Osteocyte (in vitro differentiated cells): ENCODE measurements at regions not wholly inside any gene's neighbourhood (a gene's known extent, or its start where the extent isn't known, plus 50 kb on each side); places are given as distances from the start of the nearest gene placed in this dataset.

Source experiments
- DNase-seq: peaks from one replicate; pipeline ENCODE4 v3.0.0; 2021; ENCODE audit warnings: mixed read lengths; ENCODE audit not compliant: unreplicated experiment; ENCODE audit errors: extremely low spot score
- H3K27ac Mint-ChIP-seq: one replicate; pipeline ENCODE4 v1.8.0; 2021; ENCODE audit warnings: mild to moderate bottlenecking, mixed read lengths; ENCODE audit not compliant: unreplicated experiment
- H3K27me3 Mint-ChIP-seq: one replicate; pipeline ENCODE4 v1.8.0; 2021; ENCODE audit warnings: mixed read lengths; ENCODE audit not compliant: unreplicated experiment
- H3K36me3 Mint-ChIP-seq: one replicate; pipeline ENCODE4 v1.8.0; 2021; ENCODE audit warnings: mixed read lengths; ENCODE audit not compliant: unreplicated experiment
- H3K4me1 Mint-ChIP-seq: one replicate; pipeline ENCODE4 v1.8.0; 2021; ENCODE audit warnings: mixed read lengths; ENCODE audit not compliant: unreplicated experiment
- H3K4me3 Mint-ChIP-seq: one replicate; pipeline ENCODE4 v1.8.0; 2021; ENCODE audit warnings: mild to moderate bottlenecking, moderate library complexity, mixed read lengths; ENCODE audit not compliant: unreplicated experiment
- H3K9me3 Mint-ChIP-seq: one replicate; pipeline ENCODE4 v1.8.0; 2021; ENCODE audit warnings: mixed read lengths; ENCODE audit not compliant: unreplicated experiment
- CTCF ChIP-seq: fragments of 200-600 bp; sonication (generic); IDR thresholded peaks from 2 replicates; pipeline ENCODE4 v1.5.0; 2021; ENCODE audit warnings: antibody characterized with exemption, mild to moderate bottlenecking, moderate library complexity

- H3K27ac Mint-ChIP-seq, result no peak overlapping the region
- H3K4me3 Mint-ChIP-seq, result no peak overlapping the region
- H3K36me3 Mint-ChIP-seq, result no peaks in the 10 kb centered on the region
- no peaks in the 10 kb centered on the region for H3K27me3 Mint-ChIP-seq
- DNase-seq, result no peak
- H3K9me3 Mint-ChIP-seq, result peaks cover 4% of the 10 kb centered on the region
- no peaks in the 10 kb centered on the region for H3K4me1 Mint-ChIP-seq
- no peak for TF ChIP-seq CTCF
These were observed 483.2 kb downstream of the SMARCA1 start for GRCh38 chrX:129040124-129040523.

GRCh38 chrX:129039176-129039575 lies 484.1 kb downstream of the SMARCA1 start:
- Mint-ChIP-seq H3K9me3 (peaks cover 3% of the 10 kb centered on the region), H3K4me3 (no peak overlapping the region), H3K36me3 (no peaks in the 10 kb centered on the region), H3K4me1 (no peaks in the 10 kb centered on the region), H3K27ac (no peak overlapping the region), H3K27me3 (no peaks in the 10 kb centered on the region)
- no peak for DNase-seq
- no peak for TF ChIP-seq CTCF

GRCh38 chrX:129037389-129037788 lies 485.9 kb downstream of the SMARCA1 start:
- Mint-ChIP-seq H3K27me3 (no peaks in the 10 kb centered on the region), H3K27ac (no peak overlapping the region), H3K9me3 (no peaks in the 10 kb centered on the region), H3K4me3 (no peak overlapping the region), H3K4me1 (no peaks in the 10 kb centered on the region), H3K36me3 (no peaks in the 10 kb centered on the region)
- no peak for DNase-seq
- TF ChIP-seq CTCF, result no peak

- Mint-ChIP-seq H3K9me3 (no peaks in the 10 kb centered on the region), H3K36me3 (no peaks in the 10 kb centered on the region), H3K4me3 (no peak overlapping the region), H3K4me1 (no peaks in the 10 kb centered on the region), H3K27ac (no peak overlapping the region), H3K27me3 (no peaks in the 10 kb centered on the region)
- no peak for DNase-seq
- TF ChIP-seq CTCF, result no peak
These were observed 488.1 kb downstream of the SMARCA1 start for GRCh38 chrX:129035180-129035579.

- TF ChIP-seq CTCF, result no peak
- no peak overlapping the region for H3K4me3 Mint-ChIP-seq
- no peaks in the 10 kb centered on the region for H3K9me3 Mint-ChIP-seq
- H3K4me1 Mint-ChIP-seq, result no peaks in the 10 kb centered on the region
- DNase-seq, result no peak
- no peaks in the 10 kb centered on the region for H3K36me3 Mint-ChIP-seq
- no peak overlapping the region for H3K27ac Mint-ChIP-seq
- no peaks in the 10 kb centered on the region for H3K27me3 Mint-ChIP-seq
These were observed 489.1 kb downstream of the SMARCA1 start for GRCh38 chrX:129034196-129034595.
